K562 (cell line): ENCODE measurements at regions not wholly inside any gene's neighbourhood (a gene's known extent, or its start where the extent isn't known, plus 50 kb on each side); places are given as distances from the start of the nearest gene placed in this dataset.

Experiments used
- EZH2 ChIP-seq: IDR thresholded peaks from 2 replicates; pipeline ENCODE4 v1.6.1; 2012; ENCODE audit warnings: low read depth, mild to moderate bottlenecking, inconsistent platforms, low read length, borderline replicate concordance
- SP1 ChIP-seq: sonication (generic); formaldehyde crosslinking; IDR thresholded peaks from 2 replicates; pipeline ENCODE4 v1.8.1; 2022; ENCODE audit warnings: mild to moderate bottlenecking, missing genetic modification reagents
- ZBTB33 ChIP-seq: sonication (generic); formaldehyde crosslinking; IDR thresholded peaks from 2 replicates; pipeline ENCODE4 v1.8.1; 2023; ENCODE audit warnings: mild to moderate bottlenecking, missing genetic modification reagents
- ZNF445 ChIP-seq: fragments of 250-450 bp; sonication (Bioruptor Pico); IDR thresholded peaks from 2 replicates; pipeline ENCODE4 v1.4.0; 2020; ENCODE audit warnings: low read depth, mild to moderate bottlenecking, moderate library complexity
- ZNF668 ChIP-seq: fragments of 250-450 bp; sonication (Bioruptor Pico); IDR thresholded peaks from 2 replicates; pipeline ENCODE4 v1.8.0; 2022; ENCODE audit warnings: mild to moderate bottlenecking, inconsistent platforms
- TF ChIP-seq, protein P1 (sequence below), 3 experiments: IDR thresholded peaks in 2 of 3; conservative IDR thresholded peaks in 1 of 3; 2 replicates each; pipeline ENCODE4 v1.5.1; 2011 to 2012; ENCODE audit warnings: low read length in 3 of 3, mild to moderate bottlenecking in 3 of 3, control low read depth in 2 of 3, improper control_type of control experiment in 1 of 3, inconsistent platforms in 1 of 3, low read depth in 1 of 3, mixed read lengths in 1 of 3, moderate library complexity in 1 of 3; ENCODE audit not compliant: insufficient read depth in 2 of 3

DNA sequence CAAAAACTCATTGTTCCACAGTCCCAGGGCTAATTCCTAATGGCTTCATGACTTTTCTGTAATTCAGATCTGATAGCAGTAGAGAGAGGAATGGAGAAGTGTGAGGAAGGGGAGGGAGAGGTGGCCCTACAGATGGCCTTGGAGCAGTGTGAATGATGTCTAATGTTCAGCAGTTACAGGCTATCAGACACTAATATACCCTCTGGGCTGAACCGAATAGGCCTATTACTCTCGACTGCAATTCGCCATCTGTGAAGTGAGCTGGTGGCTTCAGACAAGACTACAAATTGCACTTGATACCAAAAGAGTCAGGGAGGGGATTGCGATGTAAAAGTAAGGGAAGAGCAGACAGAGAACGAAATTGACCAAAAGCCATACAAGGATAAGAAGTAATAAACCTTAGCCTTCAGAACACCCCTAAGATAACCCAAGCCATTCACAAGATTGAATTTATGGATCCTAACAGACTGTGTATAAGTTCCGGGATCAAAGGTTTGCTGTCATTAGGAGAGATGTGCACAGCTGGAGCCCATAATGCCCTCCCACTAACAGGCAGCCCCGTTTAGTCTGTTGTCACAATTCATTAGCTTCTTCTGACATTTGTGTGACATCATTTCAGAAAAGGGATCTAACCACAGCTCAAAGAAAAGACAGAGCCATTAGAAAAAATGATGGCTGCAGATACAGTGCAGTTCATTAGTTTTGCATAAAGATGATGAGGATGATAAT, 642.4 kb upstream of the API5 start:
- no peak for TF ChIP-seq ZNF668 (CRISPR knock-in tag)
- TF ChIP-seq, protein P1, sequence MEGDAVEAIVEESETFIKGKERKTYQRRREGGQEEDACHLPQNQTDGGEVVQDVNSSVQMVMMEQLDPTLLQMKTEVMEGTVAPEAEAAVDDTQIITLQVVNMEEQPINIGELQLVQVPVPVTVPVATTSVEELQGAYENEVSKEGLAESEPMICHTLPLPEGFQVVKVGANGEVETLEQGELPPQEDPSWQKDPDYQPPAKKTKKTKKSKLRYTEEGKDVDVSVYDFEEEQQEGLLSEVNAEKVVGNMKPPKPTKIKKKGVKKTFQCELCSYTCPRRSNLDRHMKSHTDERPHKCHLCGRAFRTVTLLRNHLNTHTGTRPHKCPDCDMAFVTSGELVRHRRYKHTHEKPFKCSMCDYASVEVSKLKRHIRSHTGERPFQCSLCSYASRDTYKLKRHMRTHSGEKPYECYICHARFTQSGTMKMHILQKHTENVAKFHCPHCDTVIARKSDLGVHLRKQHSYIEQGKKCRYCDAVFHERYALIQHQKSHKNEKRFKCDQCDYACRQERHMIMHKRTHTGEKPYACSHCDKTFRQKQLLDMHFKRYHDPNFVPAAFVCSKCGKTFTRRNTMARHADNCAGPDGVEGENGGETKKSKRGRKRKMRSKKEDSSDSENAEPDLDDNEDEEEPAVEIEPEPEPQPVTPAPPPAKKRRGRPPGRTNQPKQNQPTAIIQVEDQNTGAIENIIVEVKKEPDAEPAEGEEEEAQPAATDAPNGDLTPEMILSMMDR (IDR thresholded peaks at IDR 0.05 in 2 of 3, conservative IDR thresholded peaks at IDR 0.05 in 1 of 3; ENCODE audit: insufficient read depth in 2 of 3, low read depth in 1 of 3, low read length in 3 of 3), result no peak
- TF ChIP-seq EZH2, result no peak
- TF ChIP-seq ZNF445 (CRISPR knock-in tag), result no peak
- no peak for TF ChIP-seq ZBTB33
- TF ChIP-seq SP1, result no peak
